SIG-M5 treated with dmso at 0.1 percent for 504 hours (cell line): ENCODE measurements at regions not wholly inside any gene's neighbourhood (a gene's known extent, or its start where the extent isn't known, plus 50 kb on each side); places are given as distances from the start of the nearest gene placed in this dataset.
"Not testable (repeated sequence)": the region's sequence is repeated elsewhere in the genome, so short reads cannot be mapped to it uniquely, and the experiment has no call there.

ENCODE experiments used
- DNase-seq: peaks from one replicate; lab custom pipeline; 2025; ENCODE audit not compliant: unreplicated experiment; lab: John Stamatoyannopoulos, UW

GRCh38 chr4:175273995-175274753, 356.0 kb downstream of the ADAM29 start:
- no peak for DNase-seq

DNA sequence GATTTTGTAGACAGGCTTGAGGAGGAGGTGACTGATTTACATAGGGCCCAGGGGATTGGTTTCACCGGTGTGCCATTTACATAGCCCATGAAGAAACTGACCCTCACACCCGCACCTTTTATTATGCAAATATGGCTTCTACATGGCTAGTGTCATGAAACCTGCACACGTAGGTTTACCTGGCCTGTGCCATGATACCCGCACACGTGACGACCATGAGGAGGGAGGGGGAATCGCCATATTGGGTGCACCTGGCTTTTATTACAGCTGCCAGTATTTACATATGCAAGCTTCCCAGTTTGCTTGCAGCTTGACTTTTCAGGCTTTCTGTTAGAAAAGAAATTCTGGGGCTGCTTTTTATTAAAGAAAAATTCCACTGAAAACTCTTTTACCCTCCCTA, 359.7 kb downstream of the ADAM29 start:
- DNase-seq: no peak

DNA sequence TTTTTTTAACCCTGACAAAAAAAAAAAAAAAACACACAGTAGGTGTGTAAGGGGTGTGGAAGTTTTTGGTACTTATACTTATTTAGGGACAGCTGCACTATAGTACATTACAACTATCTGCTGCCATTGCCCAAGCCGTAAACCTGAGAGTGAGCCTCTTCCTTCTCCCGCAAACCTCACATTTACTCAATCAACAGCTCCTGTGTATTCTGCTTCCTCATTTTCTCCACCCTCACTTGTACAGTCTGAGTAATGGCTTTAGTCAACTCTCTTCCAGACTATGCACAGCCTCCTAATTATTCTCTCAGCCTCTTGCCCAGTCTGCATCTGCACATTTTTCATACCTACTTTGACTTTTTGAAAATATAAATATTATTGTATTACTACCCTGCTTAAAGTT, 362.0 kb downstream of the ADAM29 start:
- no peak for DNase-seq

GRCh38 chr4:175281894-175282293, 363.7 kb downstream of the ADAM29 start:
- DNase-seq: no peak

- DNase-seq: no peak
Measured at GRCh38 chr4:175282407-175282806, 364.2 kb downstream of the ADAM29 start.

DNA sequence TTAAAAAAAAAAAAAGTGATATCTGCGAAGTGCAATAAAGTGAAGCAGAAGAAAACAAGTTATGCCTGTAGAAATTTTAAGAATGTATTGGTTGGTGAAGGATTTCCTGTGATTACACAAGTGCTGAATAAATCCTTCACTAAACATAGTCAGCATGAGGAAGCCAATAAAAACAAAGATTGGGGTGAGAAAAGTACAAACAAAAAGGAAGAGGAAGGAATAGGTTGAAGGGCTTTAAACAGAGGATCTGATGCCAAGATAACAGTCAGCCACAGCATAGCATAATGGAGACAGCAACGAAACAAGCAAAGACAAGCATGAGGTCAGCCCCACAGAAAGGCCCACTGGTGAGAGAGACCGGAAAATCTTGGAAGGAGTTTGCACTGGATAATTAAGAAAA, 372.2 kb downstream of the ADAM29 start:
- no peak for DNase-seq

DNA sequence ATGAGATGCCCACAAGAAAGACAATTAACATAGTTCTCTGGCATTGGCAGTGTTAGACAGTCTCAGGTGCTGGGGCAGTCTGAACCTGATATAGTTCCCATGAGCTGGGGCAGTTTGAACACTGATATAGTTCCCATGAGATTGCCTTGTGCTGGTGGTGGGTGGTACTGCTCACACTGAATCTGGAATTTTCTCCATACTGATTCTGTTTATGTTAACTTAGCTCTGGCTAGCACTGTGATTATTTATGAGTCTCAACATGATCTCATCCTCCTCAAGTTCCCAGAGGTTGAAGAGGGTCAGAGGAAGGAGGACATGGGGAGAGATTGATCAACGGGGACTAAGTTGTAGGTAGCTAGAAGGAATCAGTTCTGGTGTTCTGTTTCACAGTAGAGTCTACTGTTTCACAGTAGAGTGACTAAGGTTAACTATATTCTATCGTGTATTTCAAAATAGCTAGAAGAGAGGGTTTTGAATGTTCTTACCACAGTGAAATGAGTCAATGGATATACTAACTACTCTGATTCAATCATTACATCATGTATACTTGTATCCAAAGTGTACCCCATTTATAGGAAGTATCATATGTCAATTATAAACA, 379.9 kb downstream of the ADAM29 start:
- DNase-seq: no peak

- DNase-seq: no peak
Measured at GRCh38 chr4:175306436-175306835, 388.3 kb downstream of the ADAM29 start.

- DNase-seq: no peak
Measured at GRCh38 chr4:175307326-175307725, 389.2 kb downstream of the ADAM29 start.

DNA sequence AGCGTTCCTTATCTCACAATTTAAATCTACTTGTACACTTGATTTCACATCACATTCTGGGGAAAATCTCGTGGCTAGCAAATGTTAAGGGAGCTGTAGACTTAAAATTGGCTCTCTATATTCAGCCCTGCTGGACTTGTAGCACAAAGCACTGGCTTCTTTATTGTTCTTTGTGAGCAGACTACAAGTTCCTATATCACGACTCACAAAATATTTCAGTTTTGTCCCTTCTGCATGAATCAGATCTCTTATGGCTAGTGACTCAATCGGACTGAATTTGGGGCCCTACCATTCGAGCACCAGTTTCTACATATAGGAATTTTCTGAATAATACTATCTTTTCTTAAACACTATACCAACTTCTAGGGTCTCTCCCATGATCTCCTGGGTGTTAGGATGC, 390.1 kb downstream of the ADAM29 start:
- DNase-seq: no peak

GRCh38 chr4:175309041-175309440, 390.9 kb downstream of the ADAM29 start:
- DNase-seq: no peak

GRCh38 chr4:175325230-175325629, 407.1 kb downstream of the ADAM29 start:
- DNase-seq: no peak

- no peak for DNase-seq
Measured at GRCh38 chr4:175326796-175327195, 408.6 kb downstream of the ADAM29 start.

GRCh38 chr4:175330236-175330635, 412.1 kb downstream of the ADAM29 start:
- DNase-seq: no peak

DNA sequence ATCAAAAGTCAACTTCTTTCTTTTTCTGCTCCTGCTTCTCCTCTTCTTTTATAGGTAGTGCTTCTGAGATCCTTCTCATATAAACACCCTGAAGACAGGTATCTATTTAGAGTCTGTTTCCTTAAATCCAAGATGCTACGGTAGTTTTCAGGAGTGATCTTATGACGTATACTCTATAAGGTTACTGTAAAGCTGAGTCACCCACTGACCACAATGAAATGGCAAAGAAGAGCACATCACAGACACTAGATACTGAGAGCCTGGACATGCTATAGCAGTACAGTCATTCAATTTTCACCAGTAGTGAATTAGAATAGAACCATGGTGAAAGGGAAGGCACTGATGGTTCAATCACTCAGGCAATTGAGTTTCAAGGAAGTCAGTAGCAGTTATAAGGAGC, 412.5 kb downstream of the ADAM29 start:
- DNase-seq: no peak

DNA sequence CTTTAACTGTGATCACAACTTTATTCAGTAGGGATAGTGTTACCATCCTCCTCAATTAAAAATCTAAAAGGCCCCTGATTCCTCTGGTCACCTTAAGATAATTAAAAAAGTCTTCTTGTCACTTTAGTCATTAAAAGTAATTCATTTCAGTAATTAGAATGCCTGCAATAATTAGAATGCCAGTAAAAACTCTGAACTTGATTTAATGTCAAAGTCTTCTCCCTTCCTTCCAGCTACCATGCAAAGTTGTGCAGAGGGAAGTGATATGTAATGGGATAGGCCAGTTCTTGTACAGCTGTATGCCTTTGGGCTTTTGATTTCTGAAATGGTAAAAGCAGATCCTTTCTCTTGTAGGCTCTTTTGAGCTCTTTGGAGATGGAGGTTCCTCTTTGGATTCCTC, 417.2 kb downstream of the ADAM29 start:
- no peak for DNase-seq

GRCh38 chr4:175336570-175336969, 418.4 kb downstream of the ADAM29 start:
- DNase-seq: not testable (repeated sequence)

- DNase-seq: no peak
Measured at GRCh38 chr4:175339100-175339707, 421.0 kb downstream of the ADAM29 start.

GRCh38 chr4:175341203-175341755, 423.1 kb downstream of the ADAM29 start:
- no peak for DNase-seq

- DNase-seq: no peak
Measured at GRCh38 chr4:175346376-175346775, 428.2 kb downstream of the ADAM29 start.

GRCh38 chr4:175350246-175350645, 432.1 kb downstream of the ADAM29 start:
- no peak for DNase-seq

- no peak for DNase-seq
Measured at GRCh38 chr4:175351473-175351872, 433.3 kb downstream of the ADAM29 start.
